Right atrium auricular region (tissue), 2 donors: ENCODE measurements at regions not wholly inside any gene's neighbourhood (a gene's known extent, or its start where the extent isn't known, plus 50 kb on each side); places are given as distances from the start of the nearest gene placed in this dataset.

ENCODE experiments used
- DNase-seq: peaks from one replicate; pipeline ENCODE4 v3.0.0-alpha.2; 2019; ENCODE audit warnings: low spot score
- H3K27ac ChIP-seq, 2 donors: fragments of 200-600 bp; sonication (generic); 1 replicate in 1 of 2; 2 replicates in 1 of 2; pipeline ENCODE4 v1.5.1; 2016 to 2019
- H3K27me3 ChIP-seq, 2 donors: fragments of 200-600 bp; sonication (generic); one replicate each; pipeline versions ENCODE4 v1.5.1 to v1.6.0; 2017 to 2019
- H3K36me3 ChIP-seq: fragments of 200-600 bp; sonication (generic); one replicate; pipeline ENCODE4 v1.5.1; 2016
- H3K4me1 ChIP-seq, 2 donors: fragments of 200-600 bp; sonication (generic); one replicate each; pipeline versions ENCODE4 v1.5.1 to v1.6.0; 2017 to 2019
- H3K4me3 ChIP-seq, 2 donors: fragments of 200-600 bp; sonication (generic); 1 replicate in 1 of 2; 2 replicates in 1 of 2; pipeline ENCODE4 v1.5.1; 2017 to 2019; ENCODE audit warnings: mild to moderate bottlenecking in 1 of 2, moderate library complexity in 1 of 2
- H3K9me3 ChIP-seq, 2 donors: fragments of 200-600 bp; sonication (generic); one replicate each; pipeline ENCODE4 v1.5.1; 2019
- TF ChIP-seq, protein P1 (sequence below), 2 donors: fragments of 200-600 bp; sonication (generic); IDR thresholded peaks; one replicate each; pipeline ENCODE4 v1.5.1; 2019; ENCODE audit warnings: antibody characterized with exemption in 2 of 2

GRCh38 chr4:23986270-23986669 lies 96.4 kb upstream of the PPARGC1A start:
- Histone ChIP-seq H3K9me3 (no peaks in the 10 kb centered on the region), H3K4me1 (no peaks in the 10 kb centered on the region), H3K4me3 (no peak overlapping the region), H3K27ac (no peak overlapping the region), H3K36me3 (no peaks in the 10 kb centered on the region), H3K27me3 (no peaks in the 10 kb centered on the region)
- TF ChIP-seq, protein P1, sequence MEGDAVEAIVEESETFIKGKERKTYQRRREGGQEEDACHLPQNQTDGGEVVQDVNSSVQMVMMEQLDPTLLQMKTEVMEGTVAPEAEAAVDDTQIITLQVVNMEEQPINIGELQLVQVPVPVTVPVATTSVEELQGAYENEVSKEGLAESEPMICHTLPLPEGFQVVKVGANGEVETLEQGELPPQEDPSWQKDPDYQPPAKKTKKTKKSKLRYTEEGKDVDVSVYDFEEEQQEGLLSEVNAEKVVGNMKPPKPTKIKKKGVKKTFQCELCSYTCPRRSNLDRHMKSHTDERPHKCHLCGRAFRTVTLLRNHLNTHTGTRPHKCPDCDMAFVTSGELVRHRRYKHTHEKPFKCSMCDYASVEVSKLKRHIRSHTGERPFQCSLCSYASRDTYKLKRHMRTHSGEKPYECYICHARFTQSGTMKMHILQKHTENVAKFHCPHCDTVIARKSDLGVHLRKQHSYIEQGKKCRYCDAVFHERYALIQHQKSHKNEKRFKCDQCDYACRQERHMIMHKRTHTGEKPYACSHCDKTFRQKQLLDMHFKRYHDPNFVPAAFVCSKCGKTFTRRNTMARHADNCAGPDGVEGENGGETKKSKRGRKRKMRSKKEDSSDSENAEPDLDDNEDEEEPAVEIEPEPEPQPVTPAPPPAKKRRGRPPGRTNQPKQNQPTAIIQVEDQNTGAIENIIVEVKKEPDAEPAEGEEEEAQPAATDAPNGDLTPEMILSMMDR (IDR thresholded peaks at IDR 0.05), result no peak
- DNase-seq, result no peak

DNA sequence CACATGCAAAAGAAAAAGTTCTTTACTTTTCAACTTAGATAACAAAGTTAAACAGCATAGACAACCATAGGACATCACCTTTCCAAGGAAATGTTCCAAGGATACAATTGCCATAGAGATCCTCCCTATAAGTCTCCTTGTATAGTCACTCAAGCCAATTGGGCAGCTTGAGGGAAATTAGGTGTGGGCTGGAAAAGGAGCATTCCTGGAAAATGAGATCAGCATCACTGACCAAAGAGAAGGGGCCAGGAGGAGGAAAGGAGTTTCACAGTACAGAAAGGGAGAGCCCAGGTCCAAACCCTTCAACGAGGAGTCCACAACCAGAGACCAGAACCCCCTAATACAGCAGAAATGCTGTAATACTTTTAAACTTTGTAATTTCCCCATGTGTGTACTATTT lies 91.5 kb upstream of the PPARGC1A start:
- Histone ChIP-seq H3K27me3 (no peaks in the 10 kb centered on the region), H3K4me3 (no peak overlapping the region), H3K4me1 (no peaks in the 10 kb centered on the region), H3K27ac (no peak overlapping the region), H3K36me3 (no peaks in the 10 kb centered on the region), H3K9me3 (no peaks in the 10 kb centered on the region)
- TF ChIP-seq, protein P1 (IDR thresholded peaks at IDR 0.05), result no peak
- no peak for DNase-seq

DNA sequence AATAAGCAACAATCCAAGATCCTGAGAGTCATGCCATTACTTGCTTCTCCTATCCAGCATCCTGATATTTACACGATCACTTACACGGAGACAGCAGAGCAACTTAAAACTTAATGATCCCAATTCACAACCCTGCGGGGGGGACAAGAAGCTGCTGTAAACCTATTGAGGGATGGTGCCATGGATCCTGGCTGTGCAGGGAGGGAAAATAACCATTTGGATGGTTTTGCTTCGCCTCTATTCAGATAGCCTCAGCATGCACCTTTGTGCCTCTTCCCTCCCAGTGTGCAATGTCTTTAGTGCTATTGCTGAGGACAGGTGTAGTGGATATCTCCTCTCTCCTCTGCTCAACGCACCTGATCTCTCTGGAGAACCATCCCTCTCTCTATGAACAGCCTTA lies 89.7 kb upstream of the PPARGC1A start:
- no peak for DNase-seq
- no peaks in the 10 kb centered on the region for H3K9me3 ChIP-seq
- TF ChIP-seq, protein P1 (IDR thresholded peaks at IDR 0.05), result no peak
- no peak overlapping the region for H3K27ac ChIP-seq
- no peaks in the 10 kb centered on the region for H3K36me3 ChIP-seq
- no peaks in the 10 kb centered on the region for H3K27me3 ChIP-seq
- H3K4me1 ChIP-seq, result no peaks in the 10 kb centered on the region
- no peak overlapping the region for H3K4me3 ChIP-seq

GRCh38 chr4:23978002-23978401 lies 88.2 kb upstream of the PPARGC1A start:
- Histone ChIP-seq H3K4me1 (no peaks in the 10 kb centered on the region), H3K36me3 (no peaks in the 10 kb centered on the region), H3K27ac (no peak overlapping the region), H3K4me3 (no peak overlapping the region), H3K27me3 (no peaks in the 10 kb centered on the region), H3K9me3 (no peaks in the 10 kb centered on the region)
- DNase-seq, result no peak
- TF ChIP-seq, protein P1 (IDR thresholded peaks at IDR 0.05), result no peak

DNA sequence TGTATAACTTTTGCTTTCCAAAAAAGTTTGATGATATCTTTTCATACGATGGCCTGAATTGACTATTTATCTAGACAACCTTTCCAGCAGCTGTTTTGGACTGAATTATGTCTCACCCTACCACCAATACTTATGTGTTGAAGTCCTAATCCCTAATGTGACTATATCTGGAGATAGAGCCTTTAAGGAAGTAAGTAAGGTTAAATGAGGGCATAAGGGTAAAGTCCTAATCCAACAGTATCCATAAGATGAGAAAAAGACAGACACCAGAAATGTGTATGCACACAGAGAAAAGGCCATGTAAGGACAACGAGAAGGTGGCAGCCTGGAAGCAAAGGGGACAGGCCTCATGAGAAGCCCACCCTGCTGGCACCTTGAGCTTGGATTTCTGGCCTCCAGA lies 86.6 kb upstream of the PPARGC1A start:
- H3K4me3 ChIP-seq, result no peak overlapping the region
- TF ChIP-seq, protein P1 (IDR thresholded peaks at IDR 0.05), result no peak

DNA sequence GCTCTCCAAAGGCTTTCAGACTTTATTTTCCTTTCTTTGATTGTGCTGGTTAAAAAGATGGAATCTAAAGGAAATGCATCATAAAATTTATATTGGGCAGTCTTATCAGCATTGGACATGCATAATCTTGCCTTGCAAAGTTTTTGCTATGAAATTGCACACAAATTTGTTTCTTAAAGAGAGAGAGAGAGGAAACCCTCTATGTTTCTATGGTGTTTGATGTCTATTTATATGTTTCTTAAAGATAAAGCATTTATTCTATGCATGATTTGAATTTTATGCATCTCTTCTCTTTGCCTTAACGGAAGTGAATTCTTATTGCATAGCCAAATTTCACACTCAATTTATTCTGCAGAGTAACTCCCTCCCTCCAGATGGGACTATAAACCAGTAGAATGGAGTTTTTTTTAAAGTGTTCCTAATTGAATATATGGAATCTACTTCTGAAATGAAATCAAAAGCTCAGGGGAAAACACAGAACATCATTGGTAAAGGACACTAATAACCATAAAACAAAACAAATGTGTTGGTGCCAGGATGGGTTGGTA lies 83.5 kb upstream of the PPARGC1A start:
- Histone ChIP-seq H3K4me3 (no peak overlapping the region), H3K36me3 (no peaks in the 10 kb centered on the region), H3K4me1 (no peaks in the 10 kb centered on the region), H3K27me3 (no peaks in the 10 kb centered on the region), H3K27ac (no peak overlapping the region), H3K9me3 (no peaks in the 10 kb centered on the region)
- TF ChIP-seq, protein P1 (IDR thresholded peaks at IDR 0.05), result no peak
- no peak for DNase-seq

More for the DNA sequence above, 86.6 kb upstream of the PPARGC1A start:
- Histone ChIP-seq H3K36me3 (no peaks in the 10 kb centered on the region), H3K27me3 (no peaks in the 10 kb centered on the region), H3K27ac (no peak overlapping the region), H3K9me3 (no peaks in the 10 kb centered on the region), H3K4me1 (no peaks in the 10 kb centered on the region)
- no peak for DNase-seq
